HEK293 (cell line): ENCODE measurements at regions not wholly inside any gene's neighbourhood (a gene's known extent, or its start where the extent isn't known, plus 50 kb on each side); places are given as distances from the start of the nearest gene placed in this dataset.

Source experiments
- CTCF ChIA-PET: fragments of 350-600 bp; formaldehyde crosslinking; extraction: SDS; loops from one replicate; lab custom pipeline; 2021; ENCODE audit warnings: antibody characterized with exemption; lab: Yijun Ruan, JAX
- POLR2A ChIA-PET: fragments of 300-600 bp; formaldehyde crosslinking; extraction: SDS; loops from one replicate; lab custom pipeline; 2020; ENCODE audit warnings: antibody characterized with exemption, inconsistent platforms; lab: Yijun Ruan, JAX
- H3K27ac ChIP-seq: fragments of 200-500 bp; sonication (Bioruptor generic); 2 replicates; pipeline ENCODE4 v1.5.1; 2014; ENCODE audit warnings: low read depth, low read length, control low read depth, inconsistent platforms; ENCODE audit errors: extremely low read depth
- H3K36me3 ChIP-seq, 2 experiments: fragments of 200-500 bp in 1 of 2; sonication (Bioruptor generic) in 1 of 2; 1 replicate in 1 of 2; 2 replicates in 1 of 2; pipeline ENCODE4 v1.5.1; 2014 to 2017; ENCODE audit warnings: inconsistent platforms in 2 of 2, low read length in 2 of 2; ENCODE audit not compliant: control insufficient read depth in 2 of 2, insufficient read depth in 1 of 2
- H3K4me1 ChIP-seq: fragments of 200-500 bp; sonication (Bioruptor generic); 2 replicates; pipeline ENCODE4 v1.5.1; 2014; ENCODE audit warnings: mild to moderate bottlenecking, low read length, inconsistent platforms; ENCODE audit not compliant: control insufficient read depth, insufficient read depth
- H3K4me3 ChIP-seq: 2 replicates; pipeline ENCODE4 v1.5.1; 2011; ENCODE audit warnings: low read depth, mild to moderate bottlenecking, control low read depth, low read length, moderate library complexity
- H3K9me3 ChIP-seq: fragments of 200-500 bp; sonication (Bioruptor generic); 2 replicates; pipeline ENCODE4 v1.5.1; 2014; ENCODE audit warnings: low read depth, low read length, inconsistent platforms; ENCODE audit not compliant: control insufficient read depth, insufficient read depth
- KLF8 ChIP-seq: fragments of 450-650 bp; formaldehyde crosslinking; IDR thresholded peaks from 2 replicates; pipeline ENCODE4 v1.5.1; 2016; ENCODE audit warnings: missing biosample characterization, missing genetic modification characterization
- MZF1 ChIP-seq: fragments of 450-650 bp; formaldehyde crosslinking; IDR thresholded peaks from 2 replicates; pipeline ENCODE4 v1.5.1; 2017; ENCODE audit warnings: missing biosample characterization, missing genetic modification characterization, borderline replicate concordance
- OSR2 ChIP-seq: fragments of 450-650 bp; formaldehyde crosslinking; IDR thresholded peaks from 2 replicates; pipeline ENCODE4 v1.5.1; 2016; ENCODE audit warnings: missing biosample characterization, missing genetic modification characterization
- SP3 ChIP-seq: fragments of 450-650 bp; formaldehyde crosslinking; IDR thresholded peaks from 2 replicates; pipeline ENCODE4 v1.5.1; 2016; ENCODE audit warnings: missing biosample characterization, missing genetic modification characterization
- ZNF174 ChIP-seq: fragments of 450-650 bp; formaldehyde crosslinking; IDR thresholded peaks from 2 replicates; pipeline ENCODE4 v1.5.0; 2017; ENCODE audit warnings: missing biosample characterization, mild to moderate bottlenecking, missing genetic modification characterization
- ZNF19 ChIP-seq: fragments of 450-650 bp; formaldehyde crosslinking; IDR thresholded peaks from 2 replicates; pipeline ENCODE4; 2016; ENCODE audit warnings: missing biosample characterization, missing genetic modification characterization, low read depth
- ZNF223 ChIP-seq: fragments of 450-650 bp; formaldehyde crosslinking; IDR thresholded peaks from 2 replicates; pipeline ENCODE4 v1.5.1; 2016; ENCODE audit warnings: missing biosample characterization, missing genetic modification characterization
- ZNF549 ChIP-seq: fragments of 450-650 bp; IDR thresholded peaks from 2 replicates; pipeline ENCODE4 v1.5.1; 2018; ENCODE audit warnings: missing biosample characterization, missing genetic modification characterization, mild to moderate bottlenecking, inconsistent platforms, moderate library complexity
- ZNF658 ChIP-seq: fragments of 450-650 bp; formaldehyde crosslinking; IDR thresholded peaks from 2 replicates; pipeline ENCODE4; 2016; ENCODE audit warnings: missing biosample characterization, missing genetic modification characterization
- ZNF707 ChIP-seq: fragments of 450-650 bp; formaldehyde crosslinking; IDR thresholded peaks from 2 replicates; pipeline ENCODE4 v1.5.1; 2016; ENCODE audit warnings: missing biosample characterization, missing genetic modification characterization
- ZNF747 ChIP-seq: fragments of 450-650 bp; formaldehyde crosslinking; IDR thresholded peaks from 2 replicates; pipeline ENCODE4 v1.5.1; 2016; ENCODE audit warnings: missing biosample characterization, missing genetic modification characterization
- ZNF843 ChIP-seq: fragments of 450-650 bp; formaldehyde crosslinking; IDR thresholded peaks from 2 replicates; pipeline ENCODE4 v1.5.1; 2016; ENCODE audit warnings: missing biosample characterization, missing genetic modification characterization
- ZXDB ChIP-seq: fragments of 450-650 bp; formaldehyde crosslinking; IDR thresholded peaks from 2 replicates; pipeline ENCODE4 v1.5.1; 2016; ENCODE audit warnings: missing biosample characterization, missing genetic modification characterization
- TF ChIP-seq, protein P1 (sequence below): fragments of 450-650 bp; formaldehyde crosslinking; IDR thresholded peaks from 2 replicates; pipeline ENCODE4 v1.5.1; 2016; ENCODE audit warnings: missing biosample characterization, missing genetic modification characterization, borderline replicate concordance
- TF ChIP-seq, protein P2 (sequence below): fragments of 450-650 bp; formaldehyde crosslinking; IDR thresholded peaks from 2 replicates; pipeline ENCODE4 v1.5.1; 2016; ENCODE audit warnings: missing biosample characterization, missing genetic modification characterization
- TF ChIP-seq, protein P3 (sequence below): fragments of 450-650 bp; formaldehyde crosslinking; IDR thresholded peaks from 2 replicates; pipeline ENCODE4 v1.5.1; 2016; ENCODE audit warnings: missing biosample characterization, missing genetic modification characterization
- TF ChIP-seq, protein P4 (sequence below): fragments of 450-650 bp; formaldehyde crosslinking; IDR thresholded peaks from 2 replicates; pipeline ENCODE4 v1.5.1; 2016; ENCODE audit warnings: missing biosample characterization, missing genetic modification characterization
- TF ChIP-seq, protein P5 (sequence below): fragments of 450-650 bp; formaldehyde crosslinking; IDR thresholded peaks from 2 replicates; pipeline ENCODE4 v1.5.1; 2016; ENCODE audit warnings: missing biosample characterization, missing genetic modification characterization
- TF ChIP-seq, protein P6 (sequence below): fragments of 450-650 bp; formaldehyde crosslinking; IDR thresholded peaks from 2 replicates; pipeline ENCODE4 v1.5.1; 2016; ENCODE audit warnings: missing biosample characterization, missing genetic modification characterization
- TF ChIP-seq, protein P7 (sequence below): fragments of 450-650 bp; formaldehyde crosslinking; IDR thresholded peaks from 2 replicates; pipeline ENCODE4 v1.5.1; 2016; ENCODE audit warnings: missing biosample characterization, missing genetic modification characterization
- TF ChIP-seq, protein P8 (sequence below): fragments of 450-650 bp; formaldehyde crosslinking; IDR thresholded peaks from 2 replicates; pipeline ENCODE4 v1.5.1; 2017; ENCODE audit warnings: missing biosample characterization, missing genetic modification characterization

DNA sequence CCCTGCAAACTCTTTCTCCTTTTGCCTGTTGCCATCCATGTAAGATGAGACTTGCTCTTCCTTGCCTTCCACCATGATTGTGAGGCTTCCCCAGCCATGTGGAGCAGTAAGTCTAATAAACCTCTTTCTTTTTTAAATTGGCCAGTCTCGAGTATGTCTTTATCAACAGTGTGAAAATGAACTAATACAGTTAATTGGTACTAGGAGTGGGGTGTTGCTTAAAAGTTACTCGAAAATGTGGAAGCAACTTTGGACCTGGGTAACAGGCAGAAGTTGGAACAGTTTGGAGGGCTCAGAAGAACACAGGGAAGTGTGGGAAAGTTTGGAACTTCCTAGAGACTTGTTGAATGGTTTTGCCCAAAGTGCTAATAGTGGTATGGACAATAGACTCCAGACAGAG lies 359.2 kb upstream of the KHDRBS2 start:
- CTCF ChIA-PET = no interaction called here

DNA sequence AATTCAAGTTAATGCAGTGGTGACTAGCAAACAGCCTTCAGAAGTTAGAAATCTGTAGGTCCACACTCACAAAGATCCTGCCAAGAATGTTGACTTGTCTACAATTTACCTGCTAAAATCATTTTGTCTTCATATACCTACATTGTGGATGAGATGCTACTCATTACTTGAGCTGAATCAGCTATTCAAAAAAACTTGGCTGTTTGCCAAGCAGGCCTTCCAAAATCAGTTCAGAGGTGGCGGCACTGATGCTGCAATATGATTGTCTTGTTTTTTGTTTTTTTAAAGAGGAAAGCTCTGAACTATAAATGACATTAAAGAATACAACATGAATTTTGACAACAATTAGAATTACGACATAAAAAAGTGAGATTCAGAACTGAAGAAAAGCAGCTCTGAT lies 354.7 kb upstream of the KHDRBS2 start:
- CTCF ChIA-PET = interaction anchor here (0.6 kb wide), 1 partner anchor 126 kb away, joined by 3 read pairs; no protein-coding TSS in a partner anchor
- POLR2A ChIA-PET = no interaction called here

More for the DNA sequence above, 359.2 kb upstream of the KHDRBS2 start:
- no peaks in the 10 kb centered on the region for H3K36me3 ChIP-seq
- H3K9me3 ChIP-seq = no peaks in the 10 kb centered on the region
- POLR2A ChIA-PET = no interaction called here
- TF ChIP-seq, protein P1, sequence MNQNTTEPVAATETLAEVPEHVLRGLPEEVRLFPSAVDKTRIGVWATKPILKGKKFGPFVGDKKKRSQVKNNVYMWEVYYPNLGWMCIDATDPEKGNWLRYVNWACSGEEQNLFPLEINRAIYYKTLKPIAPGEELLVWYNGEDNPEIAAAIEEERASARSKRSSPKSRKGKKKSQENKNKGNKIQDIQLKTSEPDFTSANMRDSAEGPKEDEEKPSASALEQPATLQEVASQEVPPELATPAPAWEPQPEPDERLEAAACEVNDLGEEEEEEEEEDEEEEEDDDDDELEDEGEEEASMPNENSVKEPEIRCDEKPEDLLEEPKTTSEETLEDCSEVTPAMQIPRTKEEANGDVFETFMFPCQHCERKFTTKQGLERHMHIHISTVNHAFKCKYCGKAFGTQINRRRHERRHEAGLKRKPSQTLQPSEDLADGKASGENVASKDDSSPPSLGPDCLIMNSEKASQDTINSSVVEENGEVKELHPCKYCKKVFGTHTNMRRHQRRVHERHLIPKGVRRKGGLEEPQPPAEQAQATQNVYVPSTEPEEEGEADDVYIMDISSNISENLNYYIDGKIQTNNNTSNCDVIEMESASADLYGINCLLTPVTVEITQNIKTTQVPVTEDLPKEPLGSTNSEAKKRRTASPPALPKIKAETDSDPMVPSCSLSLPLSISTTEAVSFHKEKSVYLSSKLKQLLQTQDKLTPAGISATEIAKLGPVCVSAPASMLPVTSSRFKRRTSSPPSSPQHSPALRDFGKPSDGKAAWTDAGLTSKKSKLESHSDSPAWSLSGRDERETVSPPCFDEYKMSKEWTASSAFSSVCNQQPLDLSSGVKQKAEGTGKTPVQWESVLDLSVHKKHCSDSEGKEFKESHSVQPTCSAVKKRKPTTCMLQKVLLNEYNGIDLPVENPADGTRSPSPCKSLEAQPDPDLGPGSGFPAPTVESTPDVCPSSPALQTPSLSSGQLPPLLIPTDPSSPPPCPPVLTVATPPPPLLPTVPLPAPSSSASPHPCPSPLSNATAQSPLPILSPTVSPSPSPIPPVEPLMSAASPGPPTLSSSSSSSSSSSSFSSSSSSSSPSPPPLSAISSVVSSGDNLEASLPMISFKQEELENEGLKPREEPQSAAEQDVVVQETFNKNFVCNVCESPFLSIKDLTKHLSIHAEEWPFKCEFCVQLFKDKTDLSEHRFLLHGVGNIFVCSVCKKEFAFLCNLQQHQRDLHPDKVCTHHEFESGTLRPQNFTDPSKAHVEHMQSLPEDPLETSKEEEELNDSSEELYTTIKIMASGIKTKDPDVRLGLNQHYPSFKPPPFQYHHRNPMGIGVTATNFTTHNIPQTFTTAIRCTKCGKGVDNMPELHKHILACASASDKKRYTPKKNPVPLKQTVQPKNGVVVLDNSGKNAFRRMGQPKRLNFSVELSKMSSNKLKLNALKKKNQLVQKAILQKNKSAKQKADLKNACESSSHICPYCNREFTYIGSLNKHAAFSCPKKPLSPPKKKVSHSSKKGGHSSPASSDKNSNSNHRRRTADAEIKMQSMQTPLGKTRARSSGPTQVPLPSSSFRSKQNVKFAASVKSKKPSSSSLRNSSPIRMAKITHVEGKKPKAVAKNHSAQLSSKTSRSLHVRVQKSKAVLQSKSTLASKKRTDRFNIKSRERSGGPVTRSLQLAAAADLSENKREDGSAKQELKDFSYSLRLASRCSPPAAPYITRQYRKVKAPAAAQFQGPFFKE (tag by site-specific recombination) = no peak
- peak; percentile 69 for TF ChIP-seq ZNF707
- H3K4me3 ChIP-seq = no peak overlapping the region
- H3K4me1 ChIP-seq = no peaks in the 10 kb centered on the region
- no peak overlapping the region for H3K27ac ChIP-seq

DNA sequence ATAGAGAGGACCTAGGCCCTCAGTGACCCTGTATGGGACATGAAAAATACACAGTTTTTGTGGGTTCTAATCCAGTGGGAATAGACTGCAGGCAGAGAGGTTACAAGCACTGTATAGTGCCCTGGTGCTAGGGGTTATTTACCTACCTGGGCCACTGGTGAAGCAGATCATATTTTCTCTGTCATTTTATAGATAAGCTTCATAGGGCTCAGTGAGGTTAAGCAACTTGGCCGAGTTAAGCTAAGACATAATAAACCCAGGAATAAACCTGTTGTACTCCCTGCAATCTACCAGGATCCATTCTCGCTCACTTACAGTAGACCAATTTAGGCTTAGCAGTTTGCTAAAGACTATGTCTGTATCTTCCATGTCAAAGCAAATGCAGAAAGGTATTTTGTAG lies 340.6 kb upstream of the KHDRBS2 start:
- Histone ChIP-seq H3K4me1 (no peaks in the 10 kb centered on the region), H3K36me3 (no peaks in the 10 kb centered on the region), H3K27ac (no peak overlapping the region), H3K9me3 (no peaks in the 10 kb centered on the region), H3K4me3 (no peak overlapping the region)
- POLR2A ChIA-PET = no interaction called here
- TF ChIP-seq ZNF223 (no peak), OSR2 (tag by site-specific recombination) (no peak), ZNF747 (tag by site-specific recombination) (no peak)
- TF ChIP-seq, protein P2, sequence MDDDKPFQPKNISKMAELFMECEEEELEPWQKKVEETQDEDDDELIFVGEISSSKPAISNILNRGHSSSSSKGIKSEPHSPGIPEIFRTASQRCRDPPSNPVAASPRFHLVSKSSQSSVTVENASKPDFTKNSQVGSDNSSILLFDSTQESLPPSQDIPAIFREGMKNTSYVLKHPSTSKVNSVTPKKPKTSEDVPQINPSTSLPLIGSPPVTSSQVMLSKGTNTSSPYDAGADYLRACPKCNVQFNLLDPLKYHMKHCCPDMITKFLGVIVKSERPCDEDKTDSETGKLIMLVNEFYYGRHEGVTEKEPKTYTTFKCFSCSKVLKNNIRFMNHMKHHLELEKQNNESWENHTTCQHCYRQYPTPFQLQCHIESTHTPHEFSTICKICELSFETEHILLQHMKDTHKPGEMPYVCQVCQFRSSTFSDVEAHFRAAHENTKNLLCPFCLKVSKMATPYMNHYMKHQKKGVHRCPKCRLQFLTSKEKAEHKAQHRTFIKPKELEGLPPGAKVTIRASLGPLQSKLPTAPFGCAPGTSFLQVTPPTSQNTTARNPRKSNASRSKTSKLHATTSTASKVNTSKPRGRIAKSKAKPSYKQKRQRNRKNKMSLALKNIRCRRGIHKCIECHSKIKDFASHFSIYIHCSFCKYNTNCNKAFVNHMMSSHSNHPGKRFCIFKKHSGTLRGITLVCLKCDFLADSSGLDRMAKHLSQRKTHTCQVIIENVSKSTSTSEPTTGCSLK = no peak
- TF ChIP-seq, protein P3, sequence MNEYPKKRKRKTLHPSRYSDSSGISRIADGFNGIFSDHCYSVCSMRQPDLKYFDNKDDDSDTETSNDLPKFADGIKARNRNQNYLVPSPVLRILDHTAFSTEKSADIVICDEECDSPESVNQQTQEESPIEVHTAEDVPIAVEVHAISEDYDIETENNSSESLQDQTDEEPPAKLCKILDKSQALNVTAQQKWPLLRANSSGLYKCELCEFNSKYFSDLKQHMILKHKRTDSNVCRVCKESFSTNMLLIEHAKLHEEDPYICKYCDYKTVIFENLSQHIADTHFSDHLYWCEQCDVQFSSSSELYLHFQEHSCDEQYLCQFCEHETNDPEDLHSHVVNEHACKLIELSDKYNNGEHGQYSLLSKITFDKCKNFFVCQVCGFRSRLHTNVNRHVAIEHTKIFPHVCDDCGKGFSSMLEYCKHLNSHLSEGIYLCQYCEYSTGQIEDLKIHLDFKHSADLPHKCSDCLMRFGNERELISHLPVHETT = no peak
- TF ChIP-seq, protein P4, sequence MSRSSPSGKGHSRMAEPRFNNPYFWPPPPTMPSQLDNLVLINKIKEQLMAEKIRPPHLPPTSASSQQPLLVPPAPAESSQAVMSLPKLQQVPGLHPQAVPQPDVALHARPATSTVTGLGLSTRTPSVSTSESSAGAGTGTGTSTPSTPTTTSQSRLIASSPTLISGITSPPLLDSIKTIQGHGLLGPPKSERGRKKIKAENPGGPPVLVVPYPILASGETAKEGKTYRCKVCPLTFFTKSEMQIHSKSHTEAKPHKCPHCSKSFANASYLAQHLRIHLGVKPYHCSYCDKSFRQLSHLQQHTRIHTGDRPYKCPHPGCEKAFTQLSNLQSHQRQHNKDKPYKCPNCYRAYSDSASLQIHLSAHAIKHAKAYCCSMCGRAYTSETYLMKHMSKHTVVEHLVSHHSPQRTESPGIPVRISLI (tag by site-specific recombination) = no peak
- TF ChIP-seq, protein P5, sequence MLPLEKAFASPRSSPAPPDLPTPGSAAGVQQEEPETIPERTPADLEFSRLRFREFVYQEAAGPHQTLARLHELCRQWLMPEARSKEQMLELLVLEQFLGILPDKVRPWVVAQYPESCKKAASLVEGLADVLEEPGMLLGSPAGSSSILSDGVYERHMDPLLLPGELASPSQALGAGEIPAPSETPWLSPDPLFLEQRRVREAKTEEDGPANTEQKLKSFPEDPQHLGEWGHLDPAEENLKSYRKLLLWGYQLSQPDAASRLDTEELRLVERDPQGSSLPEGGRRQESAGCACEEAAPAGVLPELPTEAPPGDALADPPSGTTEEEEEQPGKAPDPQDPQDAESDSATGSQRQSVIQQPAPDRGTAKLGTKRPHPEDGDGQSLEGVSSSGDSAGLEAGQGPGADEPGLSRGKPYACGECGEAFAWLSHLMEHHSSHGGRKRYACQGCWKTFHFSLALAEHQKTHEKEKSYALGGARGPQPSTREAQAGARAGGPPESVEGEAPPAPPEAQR (tag by site-specific recombination) = no peak
- CTCF ChIA-PET = interaction anchor here (0.6 kb wide), 1 partner anchor 690 kb away, joined by 3 read pairs; no protein-coding TSS in a partner anchor

More for the DNA sequence above, 354.7 kb upstream of the KHDRBS2 start:
- H3K4me3 ChIP-seq = no peak overlapping the region
- no peaks in the 10 kb centered on the region for H3K36me3 ChIP-seq
- no peaks in the 10 kb centered on the region for H3K4me1 ChIP-seq
- no peak overlapping the region for H3K27ac ChIP-seq
- no peaks in the 10 kb centered on the region for H3K9me3 ChIP-seq
- TF ChIP-seq, protein P6, sequence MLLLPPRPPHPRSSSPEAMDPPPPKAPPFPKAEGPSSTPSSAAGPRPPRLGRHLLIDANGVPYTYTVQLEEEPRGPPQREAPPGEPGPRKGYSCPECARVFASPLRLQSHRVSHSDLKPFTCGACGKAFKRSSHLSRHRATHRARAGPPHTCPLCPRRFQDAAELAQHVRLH (tag by site-specific recombination) = no peak
- TF ChIP-seq MZF1 (tag by site-specific recombination) = no peak
- TF ChIP-seq ZNF174 (tag by site-specific recombination) = no peak
- no peak for TF ChIP-seq ZNF549 (tag by site-specific recombination)
- TF ChIP-seq ZNF843 (tag by site-specific recombination) = no peak
- TF ChIP-seq ZXDB (tag by site-specific recombination) = no peak
- TF ChIP-seq SP3 (tag by site-specific recombination) = no peak
- no peak for TF ChIP-seq KLF8 (tag by site-specific recombination)
- TF ChIP-seq ZNF658 (tag by site-specific recombination) = no peak
- TF ChIP-seq, protein P7, sequence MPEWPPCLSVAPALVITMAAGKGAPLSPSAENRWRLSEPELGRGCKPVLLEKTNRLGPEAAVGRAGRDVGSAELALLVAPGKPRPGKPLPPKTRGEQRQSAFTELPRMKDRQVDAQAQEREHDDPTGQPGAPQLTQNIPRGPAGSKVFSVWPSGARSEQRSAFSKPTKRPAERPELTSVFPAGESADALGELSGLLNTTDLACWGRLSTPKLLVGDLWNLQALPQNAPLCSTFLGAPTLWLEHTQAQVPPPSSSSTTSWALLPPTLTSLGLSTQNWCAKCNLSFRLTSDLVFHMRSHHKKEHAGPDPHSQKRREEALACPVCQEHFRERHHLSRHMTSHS = no peak
- TF ChIP-seq, protein P8, sequence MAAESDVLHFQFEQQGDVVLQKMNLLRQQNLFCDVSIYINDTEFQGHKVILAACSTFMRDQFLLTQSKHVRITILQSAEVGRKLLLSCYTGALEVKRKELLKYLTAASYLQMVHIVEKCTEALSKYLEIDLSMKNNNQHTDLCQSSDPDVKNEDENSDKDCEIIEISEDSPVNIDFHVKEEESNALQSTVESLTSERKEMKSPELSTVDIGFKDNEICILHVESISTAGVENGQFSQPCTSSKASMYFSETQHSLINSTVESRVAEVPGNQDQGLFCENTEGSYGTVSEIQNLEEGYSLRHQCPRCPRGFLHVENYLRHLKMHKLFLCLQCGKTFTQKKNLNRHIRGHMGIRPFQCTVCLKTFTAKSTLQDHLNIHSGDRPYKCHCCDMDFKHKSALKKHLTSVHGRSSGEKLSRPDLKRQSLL (tag by site-specific recombination) = no peak
- no peak for TF ChIP-seq ZNF19 (tag by site-specific recombination)
